Activated CD4-positive, alpha-beta T cell treated with anti-CD3 and anti-CD28 coated beads, Interleukin-2, amount 10 ng/mL, durations not matched to agents 7 days and 5 days (primary cell): ENCODE measurements at regions not wholly inside any gene's neighbourhood (a gene's known extent, or its start where the extent isn't known, plus 50 kb on each side); places are given as distances from the start of the nearest gene placed in this dataset.

Source experiments
- CTCF ChIA-PET: fragments of 350-600 bp; sonication (Branson Sonifier 250); formaldehyde crosslinking; loops from one replicate; lab custom pipeline; 2021; ENCODE audit warnings: antibody characterized with exemption; lab: Charles Lee
- POLR2A ChIA-PET: fragments of 350-600 bp; sonication (Branson Sonifier 250); formaldehyde crosslinking; loops from one replicate; lab custom pipeline; 2021; ENCODE audit warnings: antibody characterized with exemption; lab: Charles Lee
- DNase-seq: peaks from one replicate; pipeline ENCODE4 v3.0.0-alpha.2; 2020
- H3K27ac Mint-ChIP-seq: one replicate; pipeline ENCODE4 v1.8.0; 2021; ENCODE audit warnings: mild to moderate bottlenecking, moderate library complexity, mixed read lengths
- H3K27me3 Mint-ChIP-seq: one replicate; pipeline ENCODE4 v1.8.0; 2021; ENCODE audit warnings: mixed read lengths
- H3K36me3 Mint-ChIP-seq: one replicate; pipeline ENCODE4 v1.8.0; 2021; ENCODE audit warnings: low read depth, mixed read lengths
- H3K4me1 Mint-ChIP-seq: one replicate; pipeline ENCODE4 v1.8.0; 2021; ENCODE audit warnings: mixed read lengths
- H3K4me3 Mint-ChIP-seq: one replicate; pipeline ENCODE4 v1.8.0; 2021; ENCODE audit warnings: mild to moderate bottlenecking, moderate library complexity, mixed read lengths
- H3K9me3 Mint-ChIP-seq: one replicate; pipeline ENCODE4 v1.8.0; 2021; ENCODE audit warnings: mixed read lengths

- POLR2A ChIA-PET: no interaction called here
- Mint-ChIP-seq H3K4me3 (no peak overlapping the region), H3K27me3 (no peaks in the 10 kb centered on the region), H3K27ac (no peak overlapping the region), H3K4me1 (no peaks in the 10 kb centered on the region), H3K9me3 (no peaks in the 10 kb centered on the region), H3K36me3 (no peaks in the 10 kb centered on the region)
- CTCF ChIA-PET: no interaction called here
- DNase-seq: no peak
Measured at GRCh38 chr15:94008104-94009074, 223.0 kb upstream of the MCTP2 start.

DNA sequence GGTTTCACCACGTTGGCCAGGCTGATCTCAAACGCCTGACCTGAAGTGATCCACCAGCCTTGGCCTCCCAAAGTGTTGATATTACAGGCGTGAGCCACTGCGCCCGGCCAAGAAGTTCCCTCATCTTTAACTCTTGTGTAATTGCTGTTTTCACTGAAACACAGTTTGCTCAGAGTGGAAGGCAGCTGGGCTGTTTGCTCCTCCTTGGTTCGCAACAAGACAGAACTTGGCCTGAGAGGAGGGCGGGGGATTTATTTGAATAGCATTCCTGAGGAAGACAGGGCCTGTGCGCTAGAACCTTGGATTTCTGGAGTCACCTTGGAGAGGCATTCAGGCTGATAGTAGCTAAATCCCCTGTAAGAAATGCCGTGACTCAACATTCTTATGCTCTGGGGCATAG lies 226.7 kb upstream of the MCTP2 start:
- no peak for DNase-seq
- no peak overlapping the region for H3K27ac Mint-ChIP-seq
- H3K9me3 Mint-ChIP-seq: no peaks in the 10 kb centered on the region
- no peak overlapping the region for H3K4me3 Mint-ChIP-seq
- CTCF ChIA-PET: no interaction called here
- no peaks in the 10 kb centered on the region for H3K27me3 Mint-ChIP-seq
- POLR2A ChIA-PET: no interaction called here
- H3K4me1 Mint-ChIP-seq: no peaks in the 10 kb centered on the region
- no peaks in the 10 kb centered on the region for H3K36me3 Mint-ChIP-seq

DNA sequence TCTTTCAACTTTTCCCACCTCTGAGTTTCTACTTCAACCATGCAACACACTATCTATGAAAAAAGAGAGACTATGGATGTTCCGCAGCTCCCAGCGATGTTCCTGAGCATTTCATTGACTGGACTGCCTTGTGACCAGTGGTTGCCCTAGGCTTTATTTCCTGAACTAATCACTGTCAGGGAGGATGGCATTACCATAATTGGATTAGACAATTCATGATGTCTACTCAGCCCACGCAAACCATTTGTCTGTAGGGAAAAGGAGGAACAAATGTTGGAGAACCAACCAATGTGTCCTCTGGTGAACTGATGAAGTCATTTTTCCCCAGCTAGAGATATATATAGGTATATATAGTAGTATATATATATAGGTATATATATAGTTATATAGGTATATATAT lies 229.3 kb upstream of the MCTP2 start:
- ChIA-PET POLR2A (no interaction called here), CTCF (no interaction called here)
- no peak for DNase-seq
- Mint-ChIP-seq H3K27ac (no peak overlapping the region), H3K36me3 (no peaks in the 10 kb centered on the region), H3K4me3 (no peak overlapping the region), H3K4me1 (no peaks in the 10 kb centered on the region), H3K9me3 (no peaks in the 10 kb centered on the region), H3K27me3 (no peaks in the 10 kb centered on the region)

GRCh38 chr15:94001255-94001801 lies 230.0 kb upstream of the MCTP2 start:
- CTCF ChIA-PET: no interaction called here
- H3K4me3 Mint-ChIP-seq: no peak overlapping the region

DNA sequence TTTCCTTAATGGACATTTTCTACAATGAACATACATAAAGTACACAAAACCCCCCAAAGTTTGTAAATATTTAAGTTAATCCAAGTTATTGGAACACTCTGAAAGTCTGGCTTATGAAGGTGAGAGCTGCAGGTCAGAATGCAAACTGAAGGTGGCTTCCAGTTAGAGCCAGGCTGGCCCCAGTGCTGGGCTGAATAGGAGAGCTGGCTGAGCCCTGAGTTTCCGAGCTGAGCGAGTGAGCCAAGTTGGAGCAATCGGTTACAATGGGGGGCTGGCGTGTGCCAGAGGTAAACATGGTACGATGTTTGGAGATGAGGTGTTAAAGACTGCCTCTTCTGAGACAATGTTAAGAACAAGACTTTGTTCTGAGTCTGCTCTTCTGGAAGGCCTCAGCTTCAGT lies 230.8 kb upstream of the MCTP2 start:
- Mint-ChIP-seq H3K27me3 (no peaks in the 10 kb centered on the region), H3K9me3 (no peaks in the 10 kb centered on the region), H3K4me1 (no peaks in the 10 kb centered on the region), H3K4me3 (no peak overlapping the region), H3K27ac (no peak overlapping the region), H3K36me3 (no peaks in the 10 kb centered on the region)
- ChIA-PET POLR2A (no interaction called here), CTCF (no interaction called here)
- no peak for DNase-seq

More at GRCh38 chr15:94001255-94001801, 230.0 kb upstream of the MCTP2 start:
- H3K27me3 Mint-ChIP-seq: no peaks in the 10 kb centered on the region
- DNase-seq: no peak
- H3K27ac Mint-ChIP-seq: no peak overlapping the region
- H3K4me1 Mint-ChIP-seq: no peaks in the 10 kb centered on the region
- POLR2A ChIA-PET: no interaction called here
- no peaks in the 10 kb centered on the region for H3K9me3 Mint-ChIP-seq
- H3K36me3 Mint-ChIP-seq: no peaks in the 10 kb centered on the region

GRCh38 chr15:93997071-93997658 lies 234.2 kb upstream of the MCTP2 start:
- POLR2A ChIA-PET: no interaction called here
- no peak overlapping the region for H3K27ac Mint-ChIP-seq
- H3K36me3 Mint-ChIP-seq: no peaks in the 10 kb centered on the region
- H3K9me3 Mint-ChIP-seq: no peaks in the 10 kb centered on the region
- H3K27me3 Mint-ChIP-seq: peaks cover 4% of the 10 kb centered on the region
- CTCF ChIA-PET: no interaction called here
- no peaks in the 10 kb centered on the region for H3K4me1 Mint-ChIP-seq
- no peak for DNase-seq
- H3K4me3 Mint-ChIP-seq: no peak overlapping the region

GRCh38 chr15:93989440-93989998 lies 241.8 kb upstream of the MCTP2 start:
- ChIA-PET POLR2A (no interaction called here), CTCF (no interaction called here)
- Mint-ChIP-seq H3K4me1 (peaks cover 16% of the 10 kb centered on the region), H3K27me3 (peaks cover 2% of the 10 kb centered on the region), H3K36me3 (no peaks in the 10 kb centered on the region), H3K4me3 (no peak overlapping the region), H3K27ac (no peak overlapping the region), H3K9me3 (peaks cover 3% of the 10 kb centered on the region)
- no peak for DNase-seq

- CTCF ChIA-PET: interaction anchor here (1.1 to 1.4 kb wide), 2 partner anchors 133 to 337 kb away, joined by 3 read pairs; no protein-coding TSS in a partner anchor
- Mint-ChIP-seq H3K4me1 (peaks cover 16% of the 10 kb centered on the region), H3K27ac (no peak overlapping the region), H3K4me3 (no peak overlapping the region), H3K27me3 (peaks cover 2% of the 10 kb centered on the region), H3K36me3 (no peaks in the 10 kb centered on the region), H3K9me3 (peaks cover 3% of the 10 kb centered on the region)
- peak; percentile 61 for DNase-seq
- POLR2A ChIA-PET: no interaction called here
Measured at GRCh38 chr15:93987068-93987467, 244.3 kb upstream of the MCTP2 start.

- CTCF ChIA-PET: no interaction called here
- H3K36me3 Mint-ChIP-seq: no peaks in the 10 kb centered on the region
- H3K27ac Mint-ChIP-seq: no peak overlapping the region
- no peak overlapping the region for H3K4me3 Mint-ChIP-seq
- peaks cover 3% of the 10 kb centered on the region for H3K9me3 Mint-ChIP-seq
- POLR2A ChIA-PET: no interaction called here
- H3K27me3 Mint-ChIP-seq: peaks cover 2% of the 10 kb centered on the region
- H3K4me1 Mint-ChIP-seq: peaks cover 16% of the 10 kb centered on the region
- DNase-seq: no peak
Measured at GRCh38 chr15:93986400-93986984, 244.9 kb upstream of the MCTP2 start.

DNA sequence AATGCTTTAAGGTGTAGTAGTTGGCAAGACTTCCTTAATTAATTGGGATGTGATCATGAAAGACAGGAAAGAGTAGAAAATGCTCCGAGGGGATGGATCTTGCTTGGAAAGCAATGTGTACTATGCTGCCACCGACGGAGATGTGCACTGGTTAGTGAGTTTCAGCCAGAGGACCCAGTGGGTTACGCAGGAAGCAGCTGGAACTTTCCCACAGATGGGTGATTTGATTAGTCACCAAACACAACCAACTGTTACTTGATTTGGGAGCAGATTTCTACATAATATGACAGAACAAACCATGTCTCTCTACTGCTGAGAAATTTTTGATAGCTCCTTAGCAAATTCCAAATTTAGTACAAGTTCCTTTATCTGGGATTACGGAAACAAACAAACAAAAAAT lies 245.4 kb upstream of the MCTP2 start:
- Mint-ChIP-seq H3K4me1 (peaks cover 16% of the 10 kb centered on the region), H3K27ac (no peak overlapping the region), H3K9me3 (peaks cover 3% of the 10 kb centered on the region), H3K36me3 (no peaks in the 10 kb centered on the region), H3K27me3 (peaks cover 2% of the 10 kb centered on the region), H3K4me3 (no peak overlapping the region)
- CTCF ChIA-PET: no interaction called here
- no peak for DNase-seq
- POLR2A ChIA-PET: no interaction called here

DNA sequence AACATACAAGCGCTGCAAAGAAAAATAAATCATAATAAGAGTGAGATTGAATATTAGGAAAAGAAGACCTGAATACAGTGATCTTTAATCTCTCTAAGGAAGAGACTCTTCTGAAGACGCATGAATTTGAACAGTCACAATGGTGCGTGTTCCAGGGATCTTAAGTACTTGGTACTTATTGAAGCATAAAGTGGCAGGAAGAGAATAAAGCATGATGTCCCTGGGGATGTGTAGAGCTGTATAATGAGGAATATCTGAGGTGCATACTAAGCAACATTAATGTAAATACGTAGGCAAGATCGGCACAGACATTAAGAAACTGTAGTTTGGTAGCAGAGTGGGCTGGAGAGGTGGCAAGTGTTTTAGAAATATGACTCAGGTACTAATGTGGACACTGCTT lies 246.2 kb upstream of the MCTP2 start:
- no peak overlapping the region for H3K27ac Mint-ChIP-seq

DNA sequence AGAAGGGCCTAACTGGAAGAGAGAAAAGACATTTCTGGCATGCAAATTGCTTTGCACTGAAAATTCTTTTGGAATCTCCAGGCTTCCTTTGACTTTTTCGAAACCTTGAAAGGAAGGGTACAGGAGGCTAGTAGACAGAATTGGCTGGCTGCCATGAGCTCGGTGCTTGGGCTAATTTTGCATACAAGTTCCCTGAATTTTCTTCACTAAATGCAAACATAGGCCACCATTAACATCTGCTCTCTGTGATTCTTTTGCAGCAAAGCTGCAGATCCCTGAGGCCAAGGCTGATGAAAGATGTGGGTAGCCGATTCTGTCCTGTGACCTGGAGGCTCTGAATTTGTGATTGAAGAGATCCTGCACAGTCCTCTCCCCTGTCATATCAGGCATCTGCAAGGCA lies 247.8 kb upstream of the MCTP2 start:
- no peak for DNase-seq
- no peaks in the 10 kb centered on the region for H3K36me3 Mint-ChIP-seq
- ChIA-PET POLR2A (no interaction called here), CTCF (no interaction called here)
- peaks cover 16% of the 10 kb centered on the region for H3K4me1 Mint-ChIP-seq
- peaks cover 3% of the 10 kb centered on the region for H3K9me3 Mint-ChIP-seq
- H3K27me3 Mint-ChIP-seq: peaks cover 2% of the 10 kb centered on the region
- H3K27ac Mint-ChIP-seq: no peak overlapping the region
- H3K4me3 Mint-ChIP-seq: no peak overlapping the region

More for the DNA sequence above, 246.2 kb upstream of the MCTP2 start:
- no peak for DNase-seq
- peaks cover 3% of the 10 kb centered on the region for H3K9me3 Mint-ChIP-seq
- H3K4me3 Mint-ChIP-seq: no peak overlapping the region
- CTCF ChIA-PET: interaction anchor here (0.6 kb wide), 1 partner anchor 1812 kb away, joined by 4 read pairs; no protein-coding TSS in a partner anchor
- H3K4me1 Mint-ChIP-seq: peaks cover 16% of the 10 kb centered on the region
- POLR2A ChIA-PET: no interaction called here
- no peaks in the 10 kb centered on the region for H3K36me3 Mint-ChIP-seq
- peaks cover 2% of the 10 kb centered on the region for H3K27me3 Mint-ChIP-seq
